PC-9 (cell line): ENCODE measurements at regions not wholly inside any gene's neighbourhood (a gene's known extent, or its start where the extent isn't known, plus 50 kb on each side); places are given as distances from the start of the nearest gene placed in this dataset.

Experiments
- EZH2 ChIP-seq: fragments of 200-600 bp; sonication (generic); IDR thresholded peaks from 2 replicates; pipeline ENCODE4 v1.8.0; 2017; ENCODE audit warnings: antibody characterized with exemption, low read depth
- TF ChIP-seq, protein P1 (sequence below): fragments of 200-600 bp; sonication (generic); conservative IDR thresholded peaks from 2 replicates; pipeline ENCODE4 v1.6.1; 2017; ENCODE audit warnings: mixed run types, antibody characterized with exemption, mild to moderate bottlenecking, moderate library complexity

DNA sequence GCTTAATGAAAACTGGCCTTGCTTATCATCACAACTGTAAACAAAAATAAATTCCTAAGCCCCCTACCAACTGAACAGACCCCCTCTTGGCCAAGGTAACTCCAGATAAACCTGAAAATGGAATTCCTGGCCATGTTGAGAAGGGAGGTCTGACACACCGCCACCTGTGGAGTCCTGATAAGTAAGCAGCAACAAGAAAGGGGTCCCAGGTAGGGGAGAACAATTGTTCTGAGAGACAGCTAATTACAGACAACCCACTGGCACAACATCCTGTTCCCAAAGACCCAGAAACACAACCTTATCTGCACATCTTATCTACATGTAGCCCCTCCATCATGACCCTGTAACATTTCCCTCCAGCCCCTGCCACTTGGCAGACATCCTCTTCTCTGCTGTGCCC is 91.2 kb upstream of the TNR start:
- TF ChIP-seq, protein P1, sequence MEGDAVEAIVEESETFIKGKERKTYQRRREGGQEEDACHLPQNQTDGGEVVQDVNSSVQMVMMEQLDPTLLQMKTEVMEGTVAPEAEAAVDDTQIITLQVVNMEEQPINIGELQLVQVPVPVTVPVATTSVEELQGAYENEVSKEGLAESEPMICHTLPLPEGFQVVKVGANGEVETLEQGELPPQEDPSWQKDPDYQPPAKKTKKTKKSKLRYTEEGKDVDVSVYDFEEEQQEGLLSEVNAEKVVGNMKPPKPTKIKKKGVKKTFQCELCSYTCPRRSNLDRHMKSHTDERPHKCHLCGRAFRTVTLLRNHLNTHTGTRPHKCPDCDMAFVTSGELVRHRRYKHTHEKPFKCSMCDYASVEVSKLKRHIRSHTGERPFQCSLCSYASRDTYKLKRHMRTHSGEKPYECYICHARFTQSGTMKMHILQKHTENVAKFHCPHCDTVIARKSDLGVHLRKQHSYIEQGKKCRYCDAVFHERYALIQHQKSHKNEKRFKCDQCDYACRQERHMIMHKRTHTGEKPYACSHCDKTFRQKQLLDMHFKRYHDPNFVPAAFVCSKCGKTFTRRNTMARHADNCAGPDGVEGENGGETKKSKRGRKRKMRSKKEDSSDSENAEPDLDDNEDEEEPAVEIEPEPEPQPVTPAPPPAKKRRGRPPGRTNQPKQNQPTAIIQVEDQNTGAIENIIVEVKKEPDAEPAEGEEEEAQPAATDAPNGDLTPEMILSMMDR, result no peak
- TF ChIP-seq EZH2, result no peak
